ENCODE measurements at regions not wholly inside any gene's neighbourhood (a gene's known extent, or its start where the extent isn't known, plus 50 kb on each side); places are given as distances from the start of the nearest gene placed in this dataset.

- Histone ChIP-seq H3K9ac (ENCODE audit: insufficient read length, low read depth) (no peak overlapping the region), H3K4me3 (ENCODE audit: insufficient read length, low read depth) (no peak overlapping the region), H3K36me3 (ENCODE audit: insufficient read depth, insufficient read length, low read length) (no peaks in the 10 kb centered on the region), H3K27me3 (ENCODE audit: insufficient read depth, insufficient read length) (no peaks in the 10 kb centered on the region), H3K4me1 (ENCODE audit: insufficient read depth, insufficient read length) (peaks cover 7% of the 10 kb centered on the region), H3K9me3 (ENCODE audit: insufficient read depth, low read length) (no peaks in the 10 kb centered on the region)
- TF ChIP-seq YY1 (IDR thresholded peaks at IDR 0.05; ENCODE audit: insufficient read depth, insufficient read length): no peak
- TF ChIP-seq SUZ12 (IDR thresholded peaks at IDR 0.05; ENCODE audit: extremely low read depth, insufficient read depth, insufficient read length): no peak
- TF ChIP-seq ZNF274 (IDR thresholded peaks at IDR 0.05; ENCODE audit: low read depth, low read length): no peak
- no peak for DNase-seq (ENCODE audit: low read depth, low spot score)
Measured at GRCh38 chr20:23161968-23162696, 76.0 kb upstream of the CD93 start.

GRCh38 chr20:23161244-23161891 is 75.2 kb upstream of the CD93 start:
- Histone ChIP-seq H3K27me3 (ENCODE audit: insufficient read depth, insufficient read length) (no peaks in the 10 kb centered on the region), H3K9me3 (ENCODE audit: insufficient read depth, low read length) (no peaks in the 10 kb centered on the region), H3K9ac (ENCODE audit: insufficient read length, low read depth) (no peak overlapping the region), H3K4me1 (ENCODE audit: insufficient read depth, insufficient read length) (peaks cover 7% of the 10 kb centered on the region), H3K36me3 (ENCODE audit: insufficient read depth, insufficient read length, low read length) (no peaks in the 10 kb centered on the region), H3K4me3 (ENCODE audit: insufficient read length, low read depth) (no peak overlapping the region)
- TF ChIP-seq ZNF274 (IDR thresholded peaks at IDR 0.05; ENCODE audit: low read depth, low read length) (no peak), SUZ12 (IDR thresholded peaks at IDR 0.05; ENCODE audit: extremely low read depth, insufficient read depth, insufficient read length) (no peak), YY1 (IDR thresholded peaks at IDR 0.05; ENCODE audit: insufficient read depth, insufficient read length) (no peak)
- no peak for DNase-seq (ENCODE audit: low read depth, low spot score)

DNA sequence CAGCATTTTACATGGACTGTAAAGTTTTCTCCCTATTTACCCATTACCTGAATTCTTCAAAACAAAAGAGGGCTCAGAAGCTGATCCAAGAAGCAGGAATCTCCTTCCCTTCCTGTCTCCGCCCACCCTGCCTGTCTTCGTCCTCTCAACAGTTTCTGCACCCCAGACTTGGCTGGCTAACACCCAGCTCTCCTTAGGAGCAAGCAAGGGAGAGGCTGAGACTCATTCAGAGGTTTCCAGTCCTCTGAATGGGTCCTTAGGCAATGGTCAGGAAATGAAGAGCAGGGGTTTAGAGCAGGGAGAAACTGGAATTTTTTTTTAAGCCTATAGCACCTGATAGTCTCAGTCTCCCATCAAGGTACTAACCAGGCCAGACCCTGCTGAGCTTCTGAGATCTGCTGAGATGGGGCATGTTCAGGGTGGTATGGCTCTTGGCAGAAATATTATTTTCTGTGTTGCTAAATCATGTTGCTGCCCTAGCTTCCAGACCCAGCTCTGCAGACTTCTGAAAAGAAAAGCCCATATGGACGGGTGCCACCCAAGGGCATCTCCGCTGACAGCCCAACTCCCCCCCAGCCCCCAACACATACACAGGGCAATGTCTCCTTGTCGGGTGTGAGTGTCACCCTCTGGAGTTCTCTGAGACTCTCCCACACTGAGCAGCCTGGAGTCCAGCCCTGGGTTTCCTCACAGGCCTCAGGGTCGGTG is 74.6 kb upstream of the CD93 start:
- Histone ChIP-seq H3K4me1 (ENCODE audit: insufficient read depth, insufficient read length) (peaks cover 7% of the 10 kb centered on the region), H3K36me3 (ENCODE audit: insufficient read depth, insufficient read length, low read length) (no peaks in the 10 kb centered on the region), H3K27me3 (ENCODE audit: insufficient read depth, insufficient read length) (no peaks in the 10 kb centered on the region), H3K9me3 (ENCODE audit: insufficient read depth, low read length) (no peaks in the 10 kb centered on the region), H3K9ac (ENCODE audit: insufficient read length, low read depth) (no peak overlapping the region), H3K4me3 (ENCODE audit: insufficient read length, low read depth) (no peak overlapping the region)
- DNase-seq (ENCODE audit: low read depth, low spot score): peak; percentile 13
- TF ChIP-seq ZNF274 (IDR thresholded peaks at IDR 0.05; ENCODE audit: low read depth, low read length) (no peak), YY1 (IDR thresholded peaks at IDR 0.05; ENCODE audit: insufficient read depth, insufficient read length) (no peak), SUZ12 (IDR thresholded peaks at IDR 0.05; ENCODE audit: extremely low read depth, insufficient read depth, insufficient read length) (no peak)

DNA sequence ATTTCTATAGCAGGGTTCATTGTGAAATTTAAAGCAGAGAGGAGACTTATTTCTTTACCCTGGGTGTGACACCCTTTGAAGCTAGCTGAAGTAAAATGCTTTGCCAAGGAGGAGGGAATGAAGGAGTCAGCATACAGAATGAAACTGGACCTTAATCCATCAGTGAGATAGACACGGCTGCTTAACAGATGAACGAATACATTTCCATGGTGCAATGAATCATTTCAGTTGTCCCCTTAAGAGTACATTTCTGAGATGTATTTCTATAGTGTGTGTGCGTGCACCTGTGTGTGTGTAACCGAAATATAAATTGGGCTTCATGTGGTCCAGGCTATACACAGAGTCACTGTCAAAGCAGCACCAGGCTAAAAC is 73.8 kb upstream of the CD93 start:
- no peak for DNase-seq (ENCODE audit: low read depth, low spot score)
- H3K36me3 ChIP-seq (ENCODE audit: insufficient read depth, insufficient read length, low read length): no peaks in the 10 kb centered on the region
- H3K4me1 ChIP-seq (ENCODE audit: insufficient read depth, insufficient read length): peaks cover 4% of the 10 kb centered on the region
- H3K4me3 ChIP-seq (ENCODE audit: insufficient read length, low read depth): no peak overlapping the region
- H3K9me3 ChIP-seq (ENCODE audit: insufficient read depth, low read length): no peaks in the 10 kb centered on the region
- H3K27me3 ChIP-seq (ENCODE audit: insufficient read depth, insufficient read length): no peaks in the 10 kb centered on the region
- no peak overlapping the region for H3K9ac ChIP-seq (ENCODE audit: insufficient read length, low read depth)
- no peak for TF ChIP-seq ZNF274 (IDR thresholded peaks at IDR 0.05; ENCODE audit: low read depth, low read length)

GRCh38 chr20:23159256-23159946 is 73.3 kb upstream of the CD93 start:
- Histone ChIP-seq H3K36me3 (ENCODE audit: insufficient read depth, insufficient read length, low read length) (no peaks in the 10 kb centered on the region), H3K4me1 (ENCODE audit: insufficient read depth, insufficient read length) (peaks cover 4% of the 10 kb centered on the region), H3K27me3 (ENCODE audit: insufficient read depth, insufficient read length) (no peaks in the 10 kb centered on the region), H3K9ac (ENCODE audit: insufficient read length, low read depth) (no peak overlapping the region), H3K9me3 (ENCODE audit: insufficient read depth, low read length) (no peaks in the 10 kb centered on the region), H3K4me3 (ENCODE audit: insufficient read length, low read depth) (no peak overlapping the region)
- TF ChIP-seq SUZ12 (IDR thresholded peaks at IDR 0.05; ENCODE audit: extremely low read depth, insufficient read depth, insufficient read length) (no peak), ZNF274 (IDR thresholded peaks at IDR 0.05; ENCODE audit: low read depth, low read length) (no peak), YY1 (IDR thresholded peaks at IDR 0.05; ENCODE audit: insufficient read depth, insufficient read length) (no peak)
- no peak for DNase-seq (ENCODE audit: low read depth, low spot score)

DNA sequence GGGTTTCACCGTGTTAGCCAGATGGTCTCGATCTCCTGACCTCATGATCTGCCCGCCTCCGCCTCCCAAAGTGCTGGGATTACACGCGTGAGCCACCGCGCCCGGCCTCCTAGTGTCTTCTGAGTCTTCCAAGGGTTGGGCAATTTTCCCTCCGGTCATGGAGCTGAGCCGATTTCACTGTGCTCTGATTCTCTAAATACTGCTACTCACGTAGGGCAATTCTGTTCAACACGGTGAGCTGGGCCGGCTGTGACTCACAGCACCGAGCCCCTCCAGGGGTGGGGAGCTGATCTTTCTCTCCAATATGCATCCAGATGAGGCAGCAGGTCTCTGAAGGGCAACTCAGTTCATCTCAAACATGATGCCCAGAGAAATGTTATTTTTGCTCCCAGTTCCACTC is 71.6 kb upstream of the CD93 start:
- no peaks in the 10 kb centered on the region for H3K27me3 ChIP-seq (ENCODE audit: insufficient read depth, insufficient read length)
- H3K4me3 ChIP-seq (ENCODE audit: insufficient read length, low read depth): no peak overlapping the region
- no peak for TF ChIP-seq YY1 (IDR thresholded peaks at IDR 0.05; ENCODE audit: insufficient read depth, insufficient read length)
- no peak for TF ChIP-seq ZNF274 (IDR thresholded peaks at IDR 0.05; ENCODE audit: low read depth, low read length)
- TF ChIP-seq SUZ12 (IDR thresholded peaks at IDR 0.05; ENCODE audit: extremely low read depth, insufficient read depth, insufficient read length): no peak
- no peaks in the 10 kb centered on the region for H3K9me3 ChIP-seq (ENCODE audit: insufficient read depth, low read length)
- H3K4me1 ChIP-seq (ENCODE audit: insufficient read depth, insufficient read length): peaks cover 4% of the 10 kb centered on the region
- H3K36me3 ChIP-seq (ENCODE audit: insufficient read depth, insufficient read length, low read length): no peaks in the 10 kb centered on the region
- no peak overlapping the region for H3K9ac ChIP-seq (ENCODE audit: insufficient read length, low read depth)
- no peak for DNase-seq (ENCODE audit: low read depth, low spot score)
